ENCODE measurements at regions not wholly inside any gene's neighbourhood (a gene's known extent, or its start where the extent isn't known, plus 50 kb on each side); places are given as distances from the start of the nearest gene placed in this dataset.

DNA sequence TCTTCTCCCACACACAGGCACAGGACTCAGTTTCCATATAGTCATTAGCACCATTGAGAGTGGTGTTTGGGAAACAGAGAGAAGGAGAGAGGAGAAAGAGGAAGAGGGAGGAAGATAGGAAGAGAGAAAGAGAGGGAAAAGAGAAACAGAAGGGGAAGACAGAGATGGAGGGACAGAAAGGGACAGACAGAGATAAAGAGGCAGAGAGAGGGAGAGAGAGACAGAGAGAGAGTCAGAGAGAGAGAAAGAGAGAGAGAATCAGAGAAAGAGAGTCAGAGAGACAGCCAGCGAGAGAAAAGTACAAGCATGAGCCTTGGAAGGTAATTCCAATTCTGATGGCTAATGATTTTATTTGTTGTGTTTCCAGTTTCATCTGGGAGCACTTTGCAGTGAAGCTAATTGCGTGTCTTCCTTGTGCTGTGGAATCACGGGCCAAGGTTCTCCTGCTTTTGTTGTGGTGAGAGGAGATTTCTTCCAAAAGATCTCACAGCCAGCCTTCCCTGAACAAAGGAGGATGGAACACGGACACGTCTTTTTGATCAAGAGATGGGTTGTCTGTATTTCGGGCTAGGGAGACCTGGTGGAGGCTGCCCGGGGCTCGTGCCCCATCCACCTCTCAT, 153.6 kb upstream of the TWIST2 start:
- TF ChIP-seq, protein P1, sequence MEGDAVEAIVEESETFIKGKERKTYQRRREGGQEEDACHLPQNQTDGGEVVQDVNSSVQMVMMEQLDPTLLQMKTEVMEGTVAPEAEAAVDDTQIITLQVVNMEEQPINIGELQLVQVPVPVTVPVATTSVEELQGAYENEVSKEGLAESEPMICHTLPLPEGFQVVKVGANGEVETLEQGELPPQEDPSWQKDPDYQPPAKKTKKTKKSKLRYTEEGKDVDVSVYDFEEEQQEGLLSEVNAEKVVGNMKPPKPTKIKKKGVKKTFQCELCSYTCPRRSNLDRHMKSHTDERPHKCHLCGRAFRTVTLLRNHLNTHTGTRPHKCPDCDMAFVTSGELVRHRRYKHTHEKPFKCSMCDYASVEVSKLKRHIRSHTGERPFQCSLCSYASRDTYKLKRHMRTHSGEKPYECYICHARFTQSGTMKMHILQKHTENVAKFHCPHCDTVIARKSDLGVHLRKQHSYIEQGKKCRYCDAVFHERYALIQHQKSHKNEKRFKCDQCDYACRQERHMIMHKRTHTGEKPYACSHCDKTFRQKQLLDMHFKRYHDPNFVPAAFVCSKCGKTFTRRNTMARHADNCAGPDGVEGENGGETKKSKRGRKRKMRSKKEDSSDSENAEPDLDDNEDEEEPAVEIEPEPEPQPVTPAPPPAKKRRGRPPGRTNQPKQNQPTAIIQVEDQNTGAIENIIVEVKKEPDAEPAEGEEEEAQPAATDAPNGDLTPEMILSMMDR (IDR thresholded peaks at IDR 0.05): no peak
- TF ChIP-seq EZH2 (IDR thresholded peaks at IDR 0.05; ENCODE audit: borderline replicate concordance, insufficient read depth, low read depth, low read length, poor library complexity, severe bottlenecking): no peak

All from B cell (primary cell).